Fibroblast of the aortic adventitia (primary cell): ENCODE measurements at regions not wholly inside any gene's neighbourhood (a gene's known extent, or its start where the extent isn't known, plus 50 kb on each side); places are given as distances from the start of the nearest gene placed in this dataset.

Experiments used
- DNase-seq: peaks from one replicate; pipeline ENCODE4 v3.0.0-alpha.2; 2010; ENCODE audit warnings: low read depth
- H3K4me3 ChIP-seq: 2 replicates; pipeline ENCODE4 v1.5.1; 2011; ENCODE audit warnings: low read depth, mild to moderate bottlenecking, control low read depth, low read length, moderate library complexity
- CTCF ChIP-seq: IDR thresholded peaks from 2 replicates; pipeline ENCODE4 v1.5.1; 2011; ENCODE audit warnings: mild to moderate bottlenecking, low read length, control low read depth, inconsistent platforms; ENCODE audit not compliant: insufficient read depth

- H3K4me3 ChIP-seq, result no peak overlapping the region
- peak; percentile 39 for DNase-seq
- TF ChIP-seq CTCF, result no peak
These were observed 481.0 kb downstream of the SPRY1 start for GRCh38 chr4:123877551-123877950.

GRCh38 chr4:123878976-123879375, 482.4 kb downstream of the SPRY1 start:
- H3K4me3 ChIP-seq, result no peak overlapping the region
- TF ChIP-seq CTCF, result no peak
- DNase-seq, result no peak

- DNase-seq, result no peak
These were observed 484.0 kb downstream of the SPRY1 start for GRCh38 chr4:123880631-123881030.

GRCh38 chr4:123884922-123885321, 488.3 kb downstream of the SPRY1 start:
- no peak for DNase-seq
- no peak for TF ChIP-seq CTCF
- H3K4me3 ChIP-seq, result no peak overlapping the region

More at GRCh38 chr4:123880631-123881030, 484.0 kb downstream of the SPRY1 start:
- H3K4me3 ChIP-seq, result no peak overlapping the region
- TF ChIP-seq CTCF, result no peak

- TF ChIP-seq CTCF, result no peak
- H3K4me3 ChIP-seq, result no peak overlapping the region
- peak; percentile 77 for DNase-seq
These were observed 492.9 kb downstream of the SPRY1 start for GRCh38 chr4:123889507-123889906.

- TF ChIP-seq CTCF, result no peak
- no peak overlapping the region for H3K4me3 ChIP-seq
- no peak for DNase-seq
These were observed 494.3 kb downstream of the SPRY1 start for GRCh38 chr4:123890889-123891288.

- no peak for DNase-seq
These were observed 495.3 kb downstream of the SPRY1 start for GRCh38 chr4:123891881-123892280.

More at GRCh38 chr4:123891881-123892280, 495.3 kb downstream of the SPRY1 start:
- TF ChIP-seq CTCF, result no peak
- no peak overlapping the region for H3K4me3 ChIP-seq
